Endothelial cell of umbilical vein (primary cell): ENCODE measurements at regions not wholly inside any gene's neighbourhood (a gene's known extent, or its start where the extent isn't known, plus 50 kb on each side); places are given as distances from the start of the nearest gene placed in this dataset.

Experiments
- BruUV-seq: library from RNA; stranded (reverse); fragments of 400-500 nt; replicated peaks from 2 replicates; lab custom pipeline; 2021; lab: Mats Ljungman, UMichigan
- CTCF ChIA-PET: fragments of 300-600, 350-600 bp; sonication (Branson Sonifier 250); formaldehyde crosslinking; loops from one replicate; lab custom pipeline; 2021; ENCODE audit warnings: antibody characterized with exemption, inconsistent platforms; lab: Charles Lee
- POLR2A ChIA-PET: fragments of 300-600, 350-600 bp; sonication (Branson Sonifier 250); formaldehyde crosslinking; loops from one replicate; lab custom pipeline; 2021; ENCODE audit warnings: antibody characterized with exemption, inconsistent platforms; lab: Charles Lee
- DNase-seq: peaks from one replicate; pipeline ENCODE4 v3.0.0-alpha.2; 2011; ENCODE audit warnings: low read depth, low spot score
- FAIRE-seq: peaks from 2 replicates; lab custom pipeline; 2011; peaks lifted over from hg19 to GRCh38; lab: Jason Lieb, UNC
- H2AFZ ChIP-seq: 2 replicates; pipeline ENCODE4 v1.6.0; 2012; ENCODE audit warnings: low read depth, low read length, control low read depth, inconsistent platforms
- H3K27ac ChIP-seq: 2 replicates; pipeline ENCODE4 v1.5.1; 2011; ENCODE audit warnings: low read depth, mild to moderate bottlenecking, control low read depth, low read length, moderate library complexity; ENCODE audit not compliant: insufficient read depth
- H3K27me3 ChIP-seq, 2 experiments: 2 replicates each; pipeline versions ENCODE4 v1.6.0 to v1.6.1; 2011; ENCODE audit warnings: low read length in 2 of 2, mixed read lengths in 1 of 2; ENCODE audit not compliant: control insufficient read depth in 2 of 2, insufficient read depth in 2 of 2
- H3K36me3 ChIP-seq, 2 experiments: 2 replicates in 1 of 2; 3 replicates in 1 of 2; pipeline ENCODE4 v1.5.1; 2011; ENCODE audit warnings: low read length in 2 of 2, mild to moderate bottlenecking in 1 of 2, moderate library complexity in 1 of 2; ENCODE audit not compliant: control insufficient read depth in 2 of 2, insufficient read depth in 2 of 2; ENCODE audit errors: extremely low read depth in 1 of 2
- H3K4me1 ChIP-seq: 3 replicates; pipeline ENCODE4 v1.5.1; 2011; ENCODE audit warnings: mild to moderate bottlenecking, low read length; ENCODE audit not compliant: control insufficient read depth, insufficient read depth; ENCODE audit errors: extremely low read depth
- H3K4me2 ChIP-seq: 2 replicates; pipeline ENCODE4 v1.6.1; 2011; ENCODE audit warnings: low read length, control low read depth, mixed read lengths; ENCODE audit not compliant: insufficient read depth
- H3K4me3 ChIP-seq, 3 experiments: fragments of 200-600 bp in 1 of 3; sonication (generic), shearing (Covaris generic) in 1 of 3; replicated peaks in 1 of 3; 2 replicates each; pipeline ENCODE4 v1.5.1; 2011 to 2016; ENCODE audit warnings: control low read depth in 3 of 3, low read length in 3 of 3, mild to moderate bottlenecking in 2 of 3, inconsistent platforms in 1 of 3, low read depth in 1 of 3, moderate library complexity in 1 of 3; ENCODE audit not compliant: insufficient read depth in 1 of 3
- H3K79me2 ChIP-seq: 2 replicates; pipeline ENCODE4 v1.6.0; 2012; ENCODE audit warnings: low read length, inconsistent platforms; ENCODE audit not compliant: control insufficient read depth, insufficient read depth
- H3K9ac ChIP-seq: replicated peaks from 2 replicates; pipeline ENCODE3; 2011; ENCODE audit warnings: low read length, control low read depth; ENCODE audit not compliant: insufficient read depth; ENCODE audit errors: extremely low read depth
- H3K9me1 ChIP-seq: replicated peaks from 3 replicates; pipeline ENCODE4 v1.6.0; 2011; ENCODE audit warnings: mild to moderate bottlenecking, low read length; ENCODE audit not compliant: control insufficient read depth, insufficient read depth; ENCODE audit errors: extremely low read depth
- H3K9me3 ChIP-seq: replicated peaks from 2 replicates; pipeline ENCODE4 v1.5.1; 2012; ENCODE audit warnings: low read length, inconsistent platforms; ENCODE audit not compliant: control insufficient read depth, insufficient read depth
- H4K20me1 ChIP-seq: replicated peaks from 2 replicates; pipeline ENCODE3; 2011; ENCODE audit warnings: mild to moderate bottlenecking, low read length; ENCODE audit not compliant: control insufficient read depth, insufficient read depth; ENCODE audit errors: extremely low read depth
- CTCF ChIP-seq, 2 donors: IDR thresholded peaks; 1 replicate in 1 of 2; 2 replicates in 1 of 2; pipeline ENCODE4 v1.5.1; 2011; ENCODE audit warnings: low read length in 2 of 2, mild to moderate bottlenecking in 2 of 2, moderate library complexity in 2 of 2, control low read depth in 1 of 2, inconsistent platforms in 1 of 2, low read depth in 1 of 2; ENCODE audit not compliant: insufficient read depth in 1 of 2; ENCODE audit errors: extremely low read depth in 1 of 2
- EZH2 ChIP-seq: IDR thresholded peaks from 2 replicates; pipeline ENCODE4 v1.6.1; 2012; ENCODE audit warnings: borderline replicate concordance, low read depth, mild to moderate bottlenecking, moderate library complexity, low read length, inconsistent platforms; ENCODE audit not compliant: severe bottlenecking
- FOS ChIP-seq: IDR thresholded peaks from 2 replicates; pipeline ENCODE4 v1.6.1; 2011; ENCODE audit warnings: mild to moderate bottlenecking, low read length, moderate library complexity, borderline replicate concordance; ENCODE audit not compliant: insufficient read depth
- GATA2 ChIP-seq: IDR thresholded peaks from 2 replicates; pipeline ENCODE4 v1.7.0; 2011; ENCODE audit warnings: low read depth, mild to moderate bottlenecking, moderate library complexity, mixed read lengths, low read length; ENCODE audit not compliant: insufficient read length, insufficient read depth
- JUN ChIP-seq: IDR thresholded peaks from 2 replicates; pipeline ENCODE4 v1.6.1; 2011; ENCODE audit warnings: borderline replicate concordance, low read depth; ENCODE audit not compliant: insufficient read length, insufficient read depth
- MAX ChIP-seq: IDR thresholded peaks from 2 replicates; pipeline ENCODE4 v1.6.1; 2011; ENCODE audit not compliant: insufficient read depth, insufficient read length
- MYC ChIP-seq: IDR thresholded peaks from one replicate; pipeline ENCODE4 v1.6.1; 2011; ENCODE audit warnings: mild to moderate bottlenecking, low read depth, low read length
- POLR2A ChIP-seq: IDR thresholded peaks from 2 replicates; pipeline ENCODE4 v1.6.1; 2012; ENCODE audit warnings: low read depth, mild to moderate bottlenecking, control low read depth, low read length
- POLR2AphosphoS5 ChIP-seq: IDR thresholded peaks from 2 replicates; pipeline ENCODE4 v1.6.1; 2012; ENCODE audit warnings: low read depth, mild to moderate bottlenecking, control low read depth, low read length, moderate library complexity; ENCODE audit not compliant: insufficient read depth
- dilution Hi-C: fragments of 300-500 bp; cut with MboI; formaldehyde crosslinking; loops from one replicate; pipeline ENCODE4 v1.15.0; 2019; ENCODE audit warnings: low sequenced_read_pairs; ENCODE audit not compliant: extremely low pct_ligation_motif_present
- intact Hi-C: fragments of 100-400 bp; cut with micrococcal nuclease; formaldehyde crosslinking; loops from one replicate; pipeline ENCODE4 v1.10.0; 2022

- FAIRE-seq (no peak), DNase-seq (no peak)
- no peaks in the 10 kb centered on the region for H3K4me1 ChIP-seq
- no peak overlapping the region for H3K27ac ChIP-seq
- intact Hi-C loops (no loop called here), dilution Hi-C loops (no loop called here)
- ChIA-PET CTCF (no interaction called here), POLR2A (no interaction called here)
- H3K9me3 ChIP-seq = no peaks in the 10 kb centered on the region
- H3K9me1 ChIP-seq = no peaks in the 10 kb centered on the region
- H4K20me1 ChIP-seq = no peaks in the 10 kb centered on the region
- no peaks in the 10 kb centered on the region for H3K27me3 ChIP-seq
- no TSS peak for BruUV-seq
- TF ChIP-seq GATA2 = no peak
- no peak for TF ChIP-seq POLR2AphosphoS5
- TF ChIP-seq POLR2A = no peak
- no peak for TF ChIP-seq MAX
- no peak for TF ChIP-seq FOS
- no peak for TF ChIP-seq EZH2
- no peak for TF ChIP-seq JUN
- no peak for TF ChIP-seq MYC
- no peak for TF ChIP-seq CTCF (IDR thresholded peaks at IDR 0.05; ENCODE audit: extremely low read depth in 1 of 2, insufficient read depth in 1 of 2, low read depth in 1 of 2, low read length in 2 of 2)
- no peak overlapping the region for H2AFZ ChIP-seq
- no peak overlapping the region for H3K4me3 ChIP-seq
- no peaks in the 10 kb centered on the region for H3K79me2 ChIP-seq
- H3K36me3 ChIP-seq = no peaks in the 10 kb centered on the region
- no peak overlapping the region for H3K9ac ChIP-seq
- no peak overlapping the region for H3K4me2 ChIP-seq
These were observed 554.0 kb downstream of the NSUN3 start for GRCh38 chr3:94616833-94617232.
